ENCODE measurements at regions not wholly inside any gene's neighbourhood (a gene's known extent, or its start where the extent isn't known, plus 50 kb on each side); places are given as distances from the start of the nearest gene placed in this dataset.

DNA sequence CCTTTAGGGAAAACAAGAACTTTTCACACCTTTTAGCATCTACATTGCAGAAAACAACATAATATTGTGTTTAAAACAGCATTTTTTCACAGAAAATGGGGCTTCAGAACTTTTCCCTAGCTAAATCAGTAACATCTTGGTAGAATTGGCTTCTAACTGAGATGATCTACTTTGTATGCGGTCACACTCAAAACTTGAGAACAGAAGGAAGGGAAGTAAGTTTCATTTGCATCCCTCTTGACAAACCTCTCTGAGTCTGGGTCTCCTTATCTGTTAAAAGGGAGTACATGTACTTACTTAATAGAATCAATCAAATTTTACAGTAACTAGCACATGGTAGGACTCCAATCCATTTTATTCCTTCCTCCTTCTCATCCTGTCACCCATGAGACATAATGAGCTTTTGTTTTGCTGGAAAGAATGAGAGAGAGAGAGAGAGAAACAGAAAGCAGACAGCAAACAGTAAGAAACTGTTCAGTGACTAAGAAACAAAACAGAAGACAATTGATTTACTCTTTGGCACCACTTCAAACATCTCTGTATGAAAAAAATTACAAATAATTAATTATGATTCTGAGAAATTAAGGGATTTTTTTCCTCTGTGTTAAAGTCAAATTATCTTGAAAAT lies 387.3 kb downstream of the SATB2 start:
- H3K9me3 Mint-ChIP-seq, result peaks cover 10% of the 10 kb centered on the region
- CTCF ChIA-PET, result no interaction called here
- H3K4me3 Mint-ChIP-seq, result no peak overlapping the region
- H3K27me3 Mint-ChIP-seq (ENCODE audit: low read depth), result no peaks in the 10 kb centered on the region
- POLR2A ChIA-PET, result no interaction called here
- DNase-seq (ENCODE audit: low spot score), result no peak
- TF ChIP-seq, protein P1, sequence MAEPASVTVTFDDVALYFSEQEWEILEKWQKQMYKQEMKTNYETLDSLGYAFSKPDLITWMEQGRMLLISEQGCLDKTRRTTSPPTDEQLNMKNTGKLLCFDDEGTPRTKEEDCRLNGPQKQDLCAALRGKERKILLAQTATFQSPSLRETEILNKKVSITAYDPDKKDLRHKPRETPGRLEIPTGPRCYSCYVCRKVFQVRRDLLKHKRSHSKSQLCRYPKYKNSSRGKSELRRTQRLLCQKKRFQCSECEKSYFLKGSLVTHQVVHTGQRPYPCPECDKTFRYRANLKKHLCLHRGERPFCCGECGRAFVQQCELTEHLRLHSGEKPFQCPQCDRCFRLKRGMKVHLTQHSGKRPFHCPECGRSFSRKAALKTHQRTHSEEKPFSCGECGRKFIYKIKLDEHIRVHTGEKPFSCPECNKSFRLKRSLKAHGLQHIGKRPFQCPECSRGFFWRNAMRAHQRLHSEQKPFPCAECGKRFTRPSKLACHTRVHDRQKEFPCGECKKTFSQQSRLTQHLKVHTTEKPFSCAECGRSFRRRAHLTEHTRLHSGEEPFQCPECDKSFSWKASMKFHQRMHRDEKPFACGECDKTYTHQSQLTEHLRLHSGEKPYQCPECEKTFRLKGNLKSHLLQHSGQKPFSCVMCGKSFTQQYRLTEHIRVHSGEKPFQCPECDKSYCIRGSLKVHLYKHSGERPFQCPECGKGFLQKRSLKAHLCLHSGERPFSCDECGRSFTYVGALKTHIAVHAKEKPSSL (CRISPR knock-in tag; conservative IDR thresholded peaks at IDR 0.05), result no peak
- TF ChIP-seq, protein P2, sequence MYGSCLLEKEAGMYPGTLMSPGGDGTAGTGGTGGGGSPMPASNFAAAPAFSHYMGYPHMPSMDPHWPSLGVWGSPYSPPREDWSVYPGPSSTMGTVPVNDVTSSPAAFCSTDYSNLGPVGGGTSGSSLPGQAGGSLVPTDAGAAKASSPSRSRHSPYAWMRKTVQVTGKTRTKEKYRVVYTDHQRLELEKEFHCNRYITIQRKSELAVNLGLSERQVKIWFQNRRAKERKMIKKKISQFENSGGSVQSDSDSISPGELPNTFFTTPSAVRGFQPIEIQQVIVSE (CRISPR knock-in tag; IDR thresholded peaks at IDR 0.05; ENCODE audit: borderline replicate concordance), result no peak
- TF ChIP-seq, protein P3, sequence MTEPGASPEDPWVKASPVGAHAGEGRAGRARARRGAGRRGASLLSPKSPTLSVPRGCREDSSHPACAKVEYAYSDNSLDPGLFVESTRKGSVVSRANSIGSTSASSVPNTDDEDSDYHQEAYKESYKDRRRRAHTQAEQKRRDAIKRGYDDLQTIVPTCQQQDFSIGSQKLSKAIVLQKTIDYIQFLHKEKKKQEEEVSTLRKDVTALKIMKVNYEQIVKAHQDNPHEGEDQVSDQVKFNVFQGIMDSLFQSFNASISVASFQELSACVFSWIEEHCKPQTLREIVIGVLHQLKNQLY (CRISPR knock-in tag; IDR thresholded peaks at IDR 0.05), result no peak
- TF ChIP-seq JAZF1 (CRISPR knock-in tag; IDR thresholded peaks at IDR 0.05), result no peak
- TF ChIP-seq, protein P4, sequence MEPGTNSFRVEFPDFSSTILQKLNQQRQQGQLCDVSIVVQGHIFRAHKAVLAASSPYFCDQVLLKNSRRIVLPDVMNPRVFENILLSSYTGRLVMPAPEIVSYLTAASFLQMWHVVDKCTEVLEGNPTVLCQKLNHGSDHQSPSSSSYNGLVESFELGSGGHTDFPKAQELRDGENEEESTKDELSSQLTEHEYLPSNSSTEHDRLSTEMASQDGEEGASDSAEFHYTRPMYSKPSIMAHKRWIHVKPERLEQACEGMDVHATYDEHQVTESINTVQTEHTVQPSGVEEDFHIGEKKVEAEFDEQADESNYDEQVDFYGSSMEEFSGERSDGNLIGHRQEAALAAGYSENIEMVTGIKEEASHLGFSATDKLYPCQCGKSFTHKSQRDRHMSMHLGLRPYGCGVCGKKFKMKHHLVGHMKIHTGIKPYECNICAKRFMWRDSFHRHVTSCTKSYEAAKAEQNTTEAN (CRISPR knock-in tag; IDR thresholded peaks at IDR 0.05), result no peak
- TF ChIP-seq, protein P5, sequence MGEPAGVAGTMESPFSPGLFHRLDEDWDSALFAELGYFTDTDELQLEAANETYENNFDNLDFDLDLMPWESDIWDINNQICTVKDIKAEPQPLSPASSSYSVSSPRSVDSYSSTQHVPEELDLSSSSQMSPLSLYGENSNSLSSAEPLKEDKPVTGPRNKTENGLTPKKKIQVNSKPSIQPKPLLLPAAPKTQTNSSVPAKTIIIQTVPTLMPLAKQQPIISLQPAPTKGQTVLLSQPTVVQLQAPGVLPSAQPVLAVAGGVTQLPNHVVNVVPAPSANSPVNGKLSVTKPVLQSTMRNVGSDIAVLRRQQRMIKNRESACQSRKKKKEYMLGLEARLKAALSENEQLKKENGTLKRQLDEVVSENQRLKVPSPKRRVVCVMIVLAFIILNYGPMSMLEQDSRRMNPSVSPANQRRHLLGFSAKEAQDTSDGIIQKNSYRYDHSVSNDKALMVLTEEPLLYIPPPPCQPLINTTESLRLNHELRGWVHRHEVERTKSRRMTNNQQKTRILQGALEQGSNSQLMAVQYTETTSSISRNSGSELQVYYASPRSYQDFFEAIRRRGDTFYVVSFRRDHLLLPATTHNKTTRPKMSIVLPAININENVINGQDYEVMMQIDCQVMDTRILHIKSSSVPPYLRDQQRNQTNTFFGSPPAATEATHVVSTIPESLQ (CRISPR knock-in tag; IDR thresholded peaks at IDR 0.05), result no peak
- TF ChIP-seq, protein P6, sequence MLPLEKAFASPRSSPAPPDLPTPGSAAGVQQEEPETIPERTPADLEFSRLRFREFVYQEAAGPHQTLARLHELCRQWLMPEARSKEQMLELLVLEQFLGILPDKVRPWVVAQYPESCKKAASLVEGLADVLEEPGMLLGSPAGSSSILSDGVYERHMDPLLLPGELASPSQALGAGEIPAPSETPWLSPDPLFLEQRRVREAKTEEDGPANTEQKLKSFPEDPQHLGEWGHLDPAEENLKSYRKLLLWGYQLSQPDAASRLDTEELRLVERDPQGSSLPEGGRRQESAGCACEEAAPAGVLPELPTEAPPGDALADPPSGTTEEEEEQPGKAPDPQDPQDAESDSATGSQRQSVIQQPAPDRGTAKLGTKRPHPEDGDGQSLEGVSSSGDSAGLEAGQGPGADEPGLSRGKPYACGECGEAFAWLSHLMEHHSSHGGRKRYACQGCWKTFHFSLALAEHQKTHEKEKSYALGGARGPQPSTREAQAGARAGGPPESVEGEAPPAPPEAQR (CRISPR knock-in tag; IDR thresholded peaks at IDR 0.05), result no peak
- TF ChIP-seq ZNF671 (CRISPR knock-in tag; IDR thresholded peaks at IDR 0.05), result no peak
- no peak for TF ChIP-seq ETV6 (CRISPR knock-in tag; IDR thresholded peaks at IDR 0.05)
- no peak for TF ChIP-seq TP53 (CRISPR knock-in tag; IDR thresholded peaks at IDR 0.05)
- TF ChIP-seq RORB (CRISPR knock-in tag; IDR thresholded peaks at IDR 0.05), result no peak
- no peak for TF ChIP-seq CBFB (CRISPR knock-in tag; IDR thresholded peaks at IDR 0.05; ENCODE audit: low read depth)
- TF ChIP-seq, protein P7, sequence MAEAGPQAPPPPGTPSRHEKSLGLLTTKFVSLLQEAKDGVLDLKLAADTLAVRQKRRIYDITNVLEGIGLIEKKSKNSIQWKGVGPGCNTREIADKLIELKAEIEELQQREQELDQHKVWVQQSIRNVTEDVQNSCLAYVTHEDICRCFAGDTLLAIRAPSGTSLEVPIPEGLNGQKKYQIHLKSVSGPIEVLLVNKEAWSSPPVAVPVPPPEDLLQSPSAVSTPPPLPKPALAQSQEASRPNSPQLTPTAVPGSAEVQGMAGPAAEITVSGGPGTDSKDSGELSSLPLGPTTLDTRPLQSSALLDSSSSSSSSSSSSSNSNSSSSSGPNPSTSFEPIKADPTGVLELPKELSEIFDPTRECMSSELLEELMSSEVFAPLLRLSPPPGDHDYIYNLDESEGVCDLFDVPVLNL (CRISPR knock-in tag; IDR thresholded peaks at IDR 0.05; ENCODE audit: borderline replicate concordance, low read depth), result no peak
- TF ChIP-seq ESRRA (CRISPR knock-in tag; IDR thresholded peaks at IDR 0.05; ENCODE audit: borderline replicate concordance), result no peak
- no peak overlapping the region for H3K27ac Mint-ChIP-seq
- H3K36me3 Mint-ChIP-seq, result no peaks in the 10 kb centered on the region
- ATAC-seq, result no peak
- peaks cover 8% of the 10 kb centered on the region; the same call in 1 of the 2 replicates for H3K4me1 Mint-ChIP-seq

DNA sequence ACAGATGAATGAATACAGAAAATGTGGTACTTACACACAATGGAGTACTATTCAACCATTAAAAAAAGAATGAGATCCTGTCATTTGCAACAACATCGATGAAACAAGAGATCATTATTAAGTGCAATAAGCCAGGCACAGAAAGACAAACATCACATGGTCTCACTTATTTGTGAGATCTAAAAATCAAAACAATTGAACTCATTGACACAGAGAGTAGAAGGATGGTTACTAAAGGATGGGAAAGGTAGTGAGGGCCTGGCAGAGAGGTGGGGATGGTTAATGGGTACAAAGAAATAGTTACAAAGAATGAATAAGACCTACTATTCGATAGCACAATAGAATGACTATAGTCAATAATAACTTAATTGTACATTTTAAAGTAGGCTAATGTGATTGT lies 393.5 kb downstream of the SATB2 start:
- Mint-ChIP-seq H3K9me3 (peaks cover 41% of the 10 kb centered on the region), H3K27me3 (ENCODE audit: low read depth) (no peaks in the 10 kb centered on the region; the same call in 1 of the 2 replicates), H3K4me1 (no peaks in the 10 kb centered on the region), H3K27ac (no peak overlapping the region), H3K4me3 (no peak overlapping the region), H3K36me3 (peaks cover 13% of the 10 kb centered on the region; the same call in 1 of the 2 replicates)
- DNase-seq (ENCODE audit: low spot score) (no peak), ATAC-seq (no peak)
- ChIA-PET POLR2A (no interaction called here), CTCF (no interaction called here)
- TF ChIP-seq JUN (CRISPR knock-in tag; IDR thresholded peaks at IDR 0.05), result no peak
- no peak for TF ChIP-seq ZBTB21 (CRISPR knock-in tag; IDR thresholded peaks at IDR 0.05; ENCODE audit: borderline replicate concordance)
- TF ChIP-seq, protein P8, sequence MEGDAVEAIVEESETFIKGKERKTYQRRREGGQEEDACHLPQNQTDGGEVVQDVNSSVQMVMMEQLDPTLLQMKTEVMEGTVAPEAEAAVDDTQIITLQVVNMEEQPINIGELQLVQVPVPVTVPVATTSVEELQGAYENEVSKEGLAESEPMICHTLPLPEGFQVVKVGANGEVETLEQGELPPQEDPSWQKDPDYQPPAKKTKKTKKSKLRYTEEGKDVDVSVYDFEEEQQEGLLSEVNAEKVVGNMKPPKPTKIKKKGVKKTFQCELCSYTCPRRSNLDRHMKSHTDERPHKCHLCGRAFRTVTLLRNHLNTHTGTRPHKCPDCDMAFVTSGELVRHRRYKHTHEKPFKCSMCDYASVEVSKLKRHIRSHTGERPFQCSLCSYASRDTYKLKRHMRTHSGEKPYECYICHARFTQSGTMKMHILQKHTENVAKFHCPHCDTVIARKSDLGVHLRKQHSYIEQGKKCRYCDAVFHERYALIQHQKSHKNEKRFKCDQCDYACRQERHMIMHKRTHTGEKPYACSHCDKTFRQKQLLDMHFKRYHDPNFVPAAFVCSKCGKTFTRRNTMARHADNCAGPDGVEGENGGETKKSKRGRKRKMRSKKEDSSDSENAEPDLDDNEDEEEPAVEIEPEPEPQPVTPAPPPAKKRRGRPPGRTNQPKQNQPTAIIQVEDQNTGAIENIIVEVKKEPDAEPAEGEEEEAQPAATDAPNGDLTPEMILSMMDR (IDR thresholded peaks at IDR 0.05), result no peak
- no peak for TF ChIP-seq NFYB (CRISPR knock-in tag; conservative IDR thresholded peaks at IDR 0.05; ENCODE audit: low read depth)
- TF ChIP-seq, protein P9, sequence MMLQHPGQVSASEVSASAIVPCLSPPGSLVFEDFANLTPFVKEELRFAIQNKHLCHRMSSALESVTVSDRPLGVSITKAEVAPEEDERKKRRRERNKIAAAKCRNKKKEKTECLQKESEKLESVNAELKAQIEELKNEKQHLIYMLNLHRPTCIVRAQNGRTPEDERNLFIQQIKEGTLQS (CRISPR knock-in tag; conservative IDR thresholded peaks at IDR 0.05), result no peak
- TF ChIP-seq CBFB (CRISPR knock-in tag; IDR thresholded peaks at IDR 0.05; ENCODE audit: low read depth), result no peak
- no peak for TF ChIP-seq ZNF138 (CRISPR knock-in tag; conservative IDR thresholded peaks at IDR 0.05)
- no peak for TF ChIP-seq MXD4 (CRISPR knock-in tag; IDR thresholded peaks at IDR 0.05; ENCODE audit: borderline replicate concordance)

Measured in WTC11 (cell line).